Daoy (cell line): ENCODE measurements at regions not wholly inside any gene's neighbourhood (a gene's known extent, or its start where the extent isn't known, plus 50 kb on each side); places are given as distances from the start of the nearest gene placed in this dataset.
"Not testable (repeated sequence)": the region's sequence is repeated elsewhere in the genome, so short reads cannot be mapped to it uniquely, and the experiment has no call there.

Experiments used
- DNase-seq: peaks from one replicate; pipeline ENCODE4 v3.0.0-alpha.2; 2015; ENCODE audit warnings: low read depth

DNA sequence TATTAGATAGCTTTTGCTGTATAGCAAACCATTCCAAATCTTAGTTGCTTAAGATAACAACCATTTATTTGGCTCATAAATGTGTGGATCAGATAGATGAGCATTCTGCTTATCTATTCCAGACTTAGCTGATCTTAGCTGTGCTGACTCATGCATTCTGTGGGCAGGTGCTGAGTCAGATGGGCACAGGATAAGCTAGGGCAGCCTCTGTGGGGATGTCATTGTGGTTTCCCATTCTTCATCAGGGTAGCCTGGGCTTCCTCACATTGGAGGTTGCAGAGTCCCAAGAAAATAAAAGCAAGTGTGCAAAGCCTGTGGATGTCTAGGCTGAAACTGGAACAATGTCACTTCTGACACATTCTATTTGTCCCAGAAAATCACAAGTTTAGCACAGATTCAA lies 917.0 kb downstream of the TYW1 start:
- no peak for DNase-seq

DNA sequence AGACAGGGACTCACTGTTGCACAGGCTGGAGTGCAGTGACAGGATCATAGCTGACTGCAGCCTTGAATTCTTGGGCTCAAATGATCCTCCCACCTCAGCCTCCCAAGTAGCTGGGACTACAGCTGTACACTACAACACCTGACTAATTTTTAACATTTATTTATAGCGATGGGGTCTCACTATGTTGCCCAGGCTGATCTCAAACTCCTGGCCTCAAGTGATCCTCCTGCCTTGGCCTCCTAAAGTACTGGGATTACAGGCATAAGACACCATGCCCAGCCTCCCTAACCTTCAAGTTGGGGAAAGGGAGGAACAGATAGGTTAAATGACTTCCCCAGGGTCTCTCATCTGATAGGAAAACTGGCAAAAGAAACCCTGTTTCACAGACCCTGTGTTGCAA lies 919.5 kb downstream of the TYW1 start:
- not testable (repeated sequence) for DNase-seq

DNA sequence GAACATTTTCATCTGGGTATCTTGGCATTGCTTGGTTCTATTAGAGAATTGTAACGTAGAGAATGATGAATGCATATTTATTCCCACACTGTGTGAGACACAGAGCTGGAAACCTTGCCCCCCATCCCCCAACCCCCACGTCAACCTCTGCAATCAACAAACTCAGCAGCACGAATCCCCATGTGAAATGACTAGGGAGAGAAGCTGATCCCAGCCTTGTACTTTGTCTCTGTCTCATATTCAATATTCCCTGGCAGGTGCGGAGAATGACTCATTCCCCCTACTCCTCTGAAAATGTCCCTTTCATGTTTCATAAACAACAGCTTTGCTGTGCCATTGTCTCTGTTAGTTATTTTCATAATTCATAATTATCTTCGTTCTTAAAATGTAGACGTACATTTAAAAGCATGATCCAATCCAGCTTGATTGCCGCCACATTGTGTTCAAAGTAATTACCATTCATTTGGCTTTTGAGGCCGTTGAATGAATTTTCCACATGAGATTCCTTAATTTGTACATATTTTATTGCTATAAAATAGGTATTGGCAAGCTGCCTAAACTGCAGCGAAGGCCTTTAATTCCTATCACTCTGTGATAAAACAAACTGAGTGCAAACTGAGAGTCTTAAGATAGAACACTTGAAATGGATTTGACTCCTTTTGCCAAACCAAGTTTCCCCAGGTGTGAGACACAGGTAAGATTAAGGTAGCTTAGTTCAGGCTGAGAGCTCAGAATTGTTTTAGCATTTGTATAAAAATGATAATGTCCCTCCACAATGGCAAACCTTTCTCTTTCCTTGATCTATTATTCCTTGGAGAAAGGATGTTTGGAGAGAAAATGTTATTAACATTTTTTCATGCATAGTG lies 920.2 kb downstream of the TYW1 start:
- no peak for DNase-seq

DNA sequence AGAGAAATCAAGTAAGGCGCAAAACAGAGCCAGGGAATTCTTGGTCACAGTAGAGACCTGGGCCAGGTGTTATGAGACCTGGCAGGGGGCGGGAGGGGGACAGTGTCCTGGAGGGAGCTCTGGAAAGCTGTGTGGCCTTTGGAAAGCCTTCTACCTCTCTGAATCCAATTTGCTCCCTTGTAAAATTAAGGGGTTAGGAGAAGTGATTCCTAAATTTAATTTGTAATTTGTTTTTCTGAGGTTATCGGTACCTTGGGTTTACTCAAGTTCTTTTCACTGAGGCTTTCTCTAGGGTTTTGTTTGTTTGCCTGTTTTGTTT lies 920.8 kb downstream of the TYW1 start:
- DNase-seq = no peak

DNA sequence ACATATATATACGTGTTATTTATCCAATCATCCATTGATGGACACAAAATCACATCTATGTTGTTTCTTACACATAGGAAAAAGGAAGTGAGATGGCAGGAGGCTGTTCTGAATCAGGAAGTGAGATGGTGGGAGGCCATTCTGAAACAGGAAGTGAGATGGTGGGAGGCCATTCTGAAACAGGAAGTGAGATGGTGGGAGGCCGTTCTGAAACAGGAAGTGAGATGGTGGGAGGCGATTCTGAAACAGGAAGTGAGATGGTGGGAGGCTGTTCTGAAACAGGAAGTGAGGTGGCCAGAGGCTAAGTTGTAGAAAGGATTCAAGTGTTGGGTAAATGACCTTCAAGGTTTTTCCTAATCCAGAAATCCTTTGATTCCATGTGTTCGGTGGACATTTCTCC lies 921.5 kb downstream of the TYW1 start:
- DNase-seq = no peak

DNA sequence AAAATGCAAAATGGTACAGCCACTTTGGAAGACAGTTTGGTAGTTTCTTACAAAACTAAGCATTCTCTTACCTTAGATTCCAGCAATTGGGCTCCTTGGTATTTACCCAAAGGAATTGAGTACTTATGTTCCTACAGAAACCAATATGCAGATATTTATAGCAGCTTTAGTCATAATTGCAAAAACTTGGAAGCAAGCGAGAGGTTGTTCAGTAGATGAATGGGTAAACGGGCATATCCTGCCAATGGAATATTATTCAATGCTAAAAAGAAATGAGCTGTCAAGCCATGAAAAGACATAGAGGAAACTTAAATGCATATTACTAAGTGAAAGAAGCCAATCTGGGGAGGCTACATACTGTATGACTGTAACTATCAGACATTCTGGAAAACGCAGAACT lies 926.7 kb downstream of the TYW1 start:
- no peak for DNase-seq

DNA sequence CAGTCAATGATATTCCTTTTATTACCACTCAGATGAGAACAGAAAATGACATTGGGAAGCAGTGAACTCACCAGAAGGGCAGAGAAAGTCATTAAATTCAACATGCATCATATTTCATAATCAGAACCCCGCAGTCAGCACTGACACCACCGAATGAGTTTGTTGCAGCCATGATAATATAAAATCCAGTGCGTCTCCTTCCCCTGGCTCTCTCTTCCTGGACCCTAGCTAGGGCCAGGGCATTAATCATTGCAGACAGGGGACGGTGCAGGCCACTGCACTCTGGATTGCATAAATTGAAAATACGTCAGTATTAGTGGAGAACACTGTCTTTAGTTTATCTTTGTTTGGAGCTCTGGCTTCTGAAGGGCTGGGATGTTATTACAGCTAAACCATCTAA lies 931.5 kb downstream of the TYW1 start:
- no peak for DNase-seq

DNA sequence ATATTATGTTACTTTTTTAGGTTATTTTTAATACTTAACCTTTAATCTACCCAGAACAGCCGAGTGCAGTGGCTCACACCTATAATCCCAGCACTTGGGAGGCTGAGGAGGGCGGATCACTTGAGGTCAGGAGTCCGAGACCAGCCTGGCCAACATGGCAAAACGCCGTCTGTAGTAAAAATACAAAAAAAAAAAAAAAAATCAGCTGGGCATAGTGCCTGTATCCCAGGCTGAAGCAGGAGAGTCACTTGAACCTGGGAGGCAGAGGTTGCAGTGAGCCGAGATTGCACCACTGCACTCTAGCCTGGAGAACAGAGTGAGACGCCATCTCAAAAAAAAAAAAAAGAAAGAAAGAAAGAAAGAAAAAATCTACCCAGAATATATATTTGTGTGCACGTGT lies 939.8 kb downstream of the TYW1 start:
- DNase-seq = not testable (repeated sequence)

DNA sequence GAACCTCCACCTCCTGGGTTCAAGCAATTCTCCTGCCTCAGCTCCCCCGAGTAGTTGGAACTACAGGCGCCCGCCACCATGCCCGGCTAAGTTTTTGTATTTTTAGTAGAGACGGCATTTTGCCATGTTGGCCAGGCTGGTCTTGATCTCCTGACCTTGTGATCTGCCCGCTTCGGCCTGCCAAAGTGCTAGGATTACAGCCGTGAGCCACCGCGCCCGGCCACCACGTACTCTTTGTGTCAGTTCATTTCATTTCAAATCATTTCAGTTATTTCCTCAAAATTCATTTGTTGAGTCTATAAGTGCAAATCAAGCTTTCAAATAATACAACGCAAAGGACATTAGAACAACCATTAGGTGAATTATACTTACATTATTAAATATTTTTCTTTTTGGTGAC lies 943.8 kb downstream of the TYW1 start:
- no peak for DNase-seq

DNA sequence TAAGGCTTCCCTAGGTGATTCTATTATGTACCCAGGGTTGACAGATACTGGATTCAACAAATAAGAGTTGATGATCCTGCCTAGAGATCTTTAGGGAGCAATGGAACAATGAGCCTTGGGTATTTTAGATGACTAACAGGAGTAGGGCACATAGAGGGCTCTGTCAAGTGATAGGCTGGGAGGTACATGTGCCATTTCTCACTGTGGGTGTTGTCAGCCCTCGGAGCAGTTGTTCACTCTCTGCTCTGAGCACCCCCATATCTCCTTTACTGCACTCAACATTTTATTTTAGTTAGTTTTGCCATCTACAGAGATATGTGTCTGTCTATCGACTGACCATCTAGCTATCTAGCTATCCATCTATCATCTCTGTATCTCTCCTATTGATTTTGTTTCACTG lies 950.6 kb downstream of the TYW1 start:
- DNase-seq = no peak

DNA sequence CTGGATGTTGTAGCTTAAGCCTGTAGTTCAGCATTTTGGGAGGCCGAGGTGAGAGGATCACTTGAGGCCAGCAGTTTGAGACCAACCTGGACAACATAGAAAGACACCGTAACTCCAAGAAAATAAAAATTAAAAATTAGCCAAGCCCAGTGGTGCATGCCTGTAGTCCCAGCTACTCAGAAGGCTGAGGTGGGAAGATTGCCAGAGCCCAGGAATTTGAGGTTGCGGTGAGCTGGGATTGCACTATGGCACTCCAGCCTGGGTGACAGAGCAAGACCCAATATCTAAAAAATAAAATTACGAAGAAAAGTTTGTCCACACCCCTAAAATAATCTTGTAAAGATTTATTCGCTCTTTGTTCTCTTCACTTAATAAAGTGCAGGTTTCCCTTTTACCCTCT lies 951.0 kb downstream of the TYW1 start:
- DNase-seq = no peak

DNA sequence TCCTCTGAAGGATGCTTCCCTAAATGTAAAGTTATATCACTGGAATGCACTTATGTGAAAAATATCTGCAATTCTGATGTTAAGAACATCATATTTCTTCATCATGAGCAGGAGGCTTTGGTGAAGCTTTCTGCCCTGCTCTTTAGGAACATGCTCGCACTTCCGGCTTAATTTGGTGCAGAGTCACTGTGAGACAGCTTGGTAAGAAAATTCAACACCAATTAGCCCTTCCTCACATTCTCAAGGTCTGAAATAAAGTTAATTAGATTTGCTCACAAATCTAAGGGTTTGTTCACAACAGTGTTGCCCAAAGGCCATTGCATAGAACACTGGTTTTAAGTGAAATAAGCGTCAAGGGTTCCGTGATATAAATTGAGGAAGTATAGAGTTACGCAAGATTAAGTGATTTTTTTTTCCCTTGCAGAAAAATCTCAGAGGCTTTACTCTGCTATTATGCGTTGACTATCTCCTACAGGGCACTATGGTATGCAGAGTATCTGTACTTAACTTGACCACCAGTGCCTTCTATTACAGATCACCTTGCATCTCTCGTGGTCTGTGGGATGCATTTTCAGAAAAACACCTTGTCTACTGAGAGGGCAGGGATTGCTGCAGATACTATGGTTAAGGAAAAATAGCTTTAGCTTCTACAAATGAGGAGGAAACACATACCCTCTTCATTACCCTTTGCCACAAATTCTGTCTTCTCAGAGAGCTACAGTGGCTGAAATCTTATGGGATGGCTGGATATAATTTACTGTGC lies 953.9 kb downstream of the TYW1 start:
- DNase-seq = no peak

DNA sequence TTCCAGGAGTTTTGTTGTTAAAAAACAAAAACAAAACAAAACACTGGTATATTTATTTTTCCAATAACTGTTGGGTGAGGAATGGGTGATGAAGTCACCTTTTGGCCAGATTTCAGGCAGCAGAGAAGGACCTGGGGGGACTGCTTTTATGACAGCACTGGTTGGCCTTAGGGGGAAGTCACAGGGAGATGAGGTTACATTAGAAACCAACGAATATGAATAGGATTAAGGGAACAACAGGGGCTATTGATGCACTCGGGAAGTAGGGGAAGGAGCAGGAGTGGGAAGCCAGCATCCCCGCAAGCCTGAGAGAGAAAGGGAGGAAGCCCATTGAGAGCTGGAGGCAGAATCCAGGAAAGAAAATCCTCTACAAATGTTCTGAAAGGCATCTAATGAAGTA lies 958.4 kb downstream of the TYW1 start:
- no peak for DNase-seq

DNA sequence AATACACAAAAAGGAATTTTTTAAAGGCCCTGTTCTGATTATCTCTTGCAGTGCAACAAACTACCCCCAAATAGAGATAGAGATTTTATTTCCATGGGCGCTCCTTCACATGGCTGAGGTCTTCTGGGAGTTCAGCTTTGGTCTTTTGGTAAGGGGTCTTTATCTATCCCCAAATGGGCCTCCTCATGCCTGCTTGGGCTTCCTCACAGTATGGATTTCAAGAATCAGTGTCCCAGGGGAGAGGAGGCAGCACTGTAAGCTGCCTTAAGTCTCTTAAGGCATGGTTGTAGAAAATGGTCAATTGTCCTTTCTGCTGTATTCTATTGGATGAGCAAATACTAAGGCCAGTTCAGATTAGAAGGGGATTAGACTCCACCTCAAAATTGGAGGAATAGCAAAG lies 966.2 kb downstream of the TYW1 start:
- DNase-seq = no peak

DNA sequence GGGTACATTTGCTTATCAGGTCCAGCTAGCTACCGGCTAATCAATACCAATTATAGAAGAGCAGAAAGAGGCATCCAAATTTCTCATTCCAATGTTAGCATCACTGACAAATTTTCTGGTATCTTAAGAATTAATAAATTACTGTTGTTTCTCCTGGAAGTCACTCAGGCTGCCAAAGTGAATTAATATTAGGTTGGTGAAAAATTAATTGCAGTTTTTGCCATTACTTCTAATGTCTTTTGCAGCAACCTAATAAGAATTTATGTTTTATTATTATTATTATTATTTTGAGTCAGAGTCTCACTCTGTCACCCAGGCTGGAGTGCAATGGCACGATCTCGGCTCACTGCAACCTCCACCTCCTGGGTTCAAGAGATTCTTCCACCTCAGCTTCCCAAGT lies 979.9 kb downstream of the TYW1 start:
- DNase-seq = no peak

DNA sequence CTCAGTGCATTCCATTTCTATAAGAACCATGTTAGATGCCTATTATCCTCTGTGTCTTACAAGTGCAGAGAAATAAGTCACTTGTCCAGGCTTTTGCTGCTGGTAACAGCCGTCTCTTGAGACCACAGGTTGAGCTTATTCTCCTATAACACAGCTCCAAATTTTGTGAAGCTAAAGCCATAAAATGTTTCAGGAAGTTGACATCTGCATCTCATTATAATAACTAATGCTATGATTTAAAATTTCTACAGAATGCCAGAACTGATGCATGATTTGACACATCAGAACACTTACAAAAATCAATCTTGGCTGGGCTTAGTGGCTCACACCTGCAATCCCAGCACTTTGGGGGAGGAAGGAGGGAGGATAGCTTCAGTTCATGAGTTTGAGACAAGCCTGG lies 986.9 kb downstream of the TYW1 start:
- no peak for DNase-seq

DNA sequence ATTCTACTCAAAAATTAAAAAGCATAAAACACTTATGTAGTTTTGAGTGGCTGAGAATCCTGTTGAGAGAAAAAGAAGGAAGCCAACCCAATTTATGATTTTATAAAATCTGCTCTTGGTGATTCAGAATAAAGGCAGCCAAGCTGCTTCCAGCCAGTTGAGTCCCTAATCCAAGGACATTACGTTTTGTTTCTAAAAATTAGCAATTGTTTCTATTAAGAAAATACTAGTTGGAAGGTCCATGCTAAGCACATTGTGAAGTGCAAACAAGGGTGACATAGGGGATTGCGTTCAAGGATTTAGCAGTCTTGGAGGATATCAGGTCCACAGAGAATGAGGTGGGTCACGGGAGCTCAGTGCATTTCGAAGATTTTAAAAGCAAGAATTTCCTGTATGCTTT lies 987.7 kb downstream of the TYW1 start:
- no peak for DNase-seq

DNA sequence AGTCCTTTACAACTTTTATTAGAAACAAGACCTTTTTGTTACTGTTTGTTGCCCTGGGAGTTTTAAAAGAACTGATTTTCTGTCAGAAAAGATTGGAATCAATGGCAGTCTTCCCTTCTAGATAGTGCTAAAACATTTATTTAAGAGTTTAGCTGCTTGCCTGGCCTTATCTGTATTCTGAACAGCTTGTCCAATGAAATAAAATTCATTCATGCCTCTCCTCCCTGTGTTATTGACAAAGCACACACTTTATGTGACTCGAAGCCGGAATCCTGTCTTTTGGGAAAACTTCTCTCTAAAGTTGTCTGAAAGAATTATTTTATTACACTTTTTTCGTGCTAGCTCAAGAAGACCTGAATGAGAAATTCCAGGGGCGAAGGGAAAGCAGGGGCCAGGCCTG lies 992.5 kb downstream of the TYW1 start:
- no peak for DNase-seq

DNA sequence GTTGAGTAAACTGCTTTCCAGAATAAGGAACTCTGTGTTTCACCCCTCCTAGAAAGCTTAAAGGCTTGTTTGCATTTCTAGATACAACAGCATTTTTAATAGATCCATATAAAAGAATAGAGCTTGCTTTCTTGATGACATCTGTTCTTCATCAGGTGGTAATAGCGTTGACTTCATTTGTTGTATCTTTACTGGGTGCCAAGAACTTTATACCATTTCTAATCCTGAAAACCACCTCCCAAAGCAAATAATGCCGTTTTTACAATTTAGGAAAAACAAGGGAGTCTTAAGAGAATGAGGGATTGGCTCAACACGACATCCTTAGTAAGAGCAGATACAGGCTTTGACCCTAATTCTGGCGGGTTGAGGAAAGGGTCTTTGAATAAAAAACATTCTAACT lies 993.4 kb downstream of the TYW1 start:
- DNase-seq = no peak

DNA sequence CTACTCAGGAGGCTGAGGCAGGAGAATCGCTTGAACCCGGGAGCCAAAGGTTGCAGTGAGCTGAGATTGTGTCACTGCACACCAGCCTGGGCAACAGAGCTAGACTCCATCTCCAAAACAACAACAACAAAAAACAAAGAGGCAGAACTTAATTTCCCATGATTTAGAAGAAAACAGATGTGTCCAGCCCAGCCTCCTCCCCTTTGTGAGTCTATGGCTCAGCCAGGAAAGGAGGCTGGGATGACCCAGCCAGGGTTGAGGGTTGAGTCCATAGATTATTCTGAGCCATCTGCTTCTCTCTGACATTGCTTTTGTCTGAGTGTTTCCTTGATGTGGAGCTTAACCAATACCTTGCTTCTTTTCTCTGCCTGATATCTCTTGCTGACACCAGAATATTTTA lies 994.1 kb downstream of the TYW1 start:
- DNase-seq = no peak

DNA sequence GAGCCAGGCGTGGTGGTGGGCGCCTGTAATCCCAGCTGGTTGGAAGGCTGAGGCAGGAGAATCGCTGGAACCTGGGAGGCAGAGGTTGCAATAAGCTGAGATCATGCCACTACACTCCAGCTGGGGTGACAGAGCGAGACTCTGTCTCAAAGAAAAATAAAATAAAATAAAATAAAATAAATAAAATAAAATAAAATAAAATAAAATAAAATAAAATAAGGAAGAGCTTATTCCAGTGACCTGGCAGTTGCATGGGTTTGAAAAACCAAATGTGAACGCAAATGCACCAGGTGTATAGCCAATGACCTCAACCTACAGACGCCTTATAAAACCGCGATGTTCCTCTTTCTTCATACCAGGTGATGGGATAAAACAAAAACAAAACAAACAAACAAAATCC lies 995.7 kb downstream of the TYW1 start:
- DNase-seq = no peak

DNA sequence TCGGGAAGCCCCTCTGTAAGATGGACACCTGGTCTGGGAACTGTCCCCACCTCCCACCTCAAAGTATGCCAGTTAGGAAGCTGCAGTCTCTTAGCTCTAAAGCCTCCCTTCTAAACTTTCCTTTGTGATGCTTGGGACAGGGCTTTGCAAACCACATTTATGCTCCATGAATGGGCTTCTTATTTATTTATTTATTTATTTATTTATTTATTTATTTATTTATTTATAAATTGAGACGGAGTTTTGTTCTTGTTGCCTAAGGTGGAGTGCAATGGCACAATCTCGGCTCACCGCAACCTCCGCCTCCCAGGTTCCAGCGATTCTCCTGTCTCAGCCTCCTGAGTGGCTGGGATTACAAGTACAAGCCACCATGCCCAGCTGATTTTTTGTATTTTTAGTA lies 1009.4 kb downstream of the TYW1 start:
- DNase-seq = no peak

DNA sequence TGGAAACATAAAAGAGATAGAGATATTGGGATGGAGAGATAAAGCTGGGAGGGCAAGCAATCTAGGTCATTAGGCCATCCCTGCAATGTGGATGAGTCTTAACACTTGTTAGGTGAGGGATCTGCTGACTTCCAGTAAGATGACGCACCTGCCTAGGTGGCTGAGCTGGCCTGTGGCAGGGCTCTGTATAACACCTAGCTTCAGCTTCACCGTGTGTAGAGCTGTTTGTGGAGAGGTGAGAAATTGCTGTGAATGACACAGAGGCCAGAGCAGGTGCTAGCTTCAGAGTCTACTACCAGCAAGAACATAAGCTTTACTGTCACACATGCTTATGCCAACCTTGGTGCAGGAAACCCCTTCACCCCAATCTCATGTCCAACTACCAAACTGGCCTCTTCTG lies 1010.0 kb downstream of the TYW1 start:
- no peak for DNase-seq

DNA sequence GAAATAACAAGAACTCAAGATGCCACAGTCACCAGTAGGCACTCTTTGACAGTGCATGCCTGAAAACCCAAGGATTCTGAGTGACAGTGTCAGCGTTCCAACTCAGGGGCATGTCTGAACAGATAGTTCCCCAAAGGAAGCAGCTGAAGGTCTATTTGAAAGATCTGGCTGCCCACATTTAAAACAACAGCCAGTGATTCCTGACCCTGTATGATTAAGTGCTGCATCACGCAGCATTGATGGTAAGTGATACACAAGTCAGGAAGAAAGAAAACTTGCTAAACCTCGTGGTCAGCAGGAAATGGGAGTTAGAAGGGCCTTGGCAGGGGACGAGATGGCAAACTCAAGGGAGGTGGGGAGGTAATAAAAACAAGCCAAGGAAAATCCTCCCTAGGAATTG lies 1013.1 kb downstream of the TYW1 start:
- DNase-seq = no peak
